Endothelial cell of umbilical vein (primary cell): ENCODE measurements at regions not wholly inside any gene's neighbourhood (a gene's known extent, or its start where the extent isn't known, plus 50 kb on each side); places are given as distances from the start of the nearest gene placed in this dataset.

ENCODE experiments used
- BruUV-seq: library from RNA; stranded (reverse); fragments of 400-500 nt; replicated peaks from 2 replicates; lab custom pipeline; 2021; lab: Mats Ljungman, UMichigan
- CTCF ChIA-PET: fragments of 300-600, 350-600 bp; sonication (Branson Sonifier 250); formaldehyde crosslinking; loops from one replicate; lab custom pipeline; 2021; ENCODE audit warnings: antibody characterized with exemption, inconsistent platforms; lab: Charles Lee
- POLR2A ChIA-PET: fragments of 300-600, 350-600 bp; sonication (Branson Sonifier 250); formaldehyde crosslinking; loops from one replicate; lab custom pipeline; 2021; ENCODE audit warnings: antibody characterized with exemption, inconsistent platforms; lab: Charles Lee
- DNase-seq: peaks from one replicate; pipeline ENCODE4 v3.0.0-alpha.2; 2011; ENCODE audit warnings: low read depth, low spot score
- FAIRE-seq: peaks from 2 replicates; lab custom pipeline; 2011; peaks lifted over from hg19 to GRCh38; lab: Jason Lieb, UNC
- H2AFZ ChIP-seq: 2 replicates; pipeline ENCODE4 v1.6.0; 2012; ENCODE audit warnings: low read depth, low read length, control low read depth, inconsistent platforms
- H3K27ac ChIP-seq: 2 replicates; pipeline ENCODE4 v1.5.1; 2011; ENCODE audit warnings: low read depth, mild to moderate bottlenecking, control low read depth, low read length, moderate library complexity; ENCODE audit not compliant: insufficient read depth
- H3K27me3 ChIP-seq, 2 experiments: 2 replicates each; pipeline versions ENCODE4 v1.6.0 to v1.6.1; 2011; ENCODE audit warnings: low read length in 2 of 2, mixed read lengths in 1 of 2; ENCODE audit not compliant: control insufficient read depth in 2 of 2, insufficient read depth in 2 of 2
- H3K36me3 ChIP-seq, 2 experiments: 2 replicates in 1 of 2; 3 replicates in 1 of 2; pipeline ENCODE4 v1.5.1; 2011; ENCODE audit warnings: low read length in 2 of 2, mild to moderate bottlenecking in 1 of 2, moderate library complexity in 1 of 2; ENCODE audit not compliant: control insufficient read depth in 2 of 2, insufficient read depth in 2 of 2; ENCODE audit errors: extremely low read depth in 1 of 2
- H3K4me1 ChIP-seq: 3 replicates; pipeline ENCODE4 v1.5.1; 2011; ENCODE audit warnings: mild to moderate bottlenecking, low read length; ENCODE audit not compliant: control insufficient read depth, insufficient read depth; ENCODE audit errors: extremely low read depth
- H3K4me2 ChIP-seq: 2 replicates; pipeline ENCODE4 v1.6.1; 2011; ENCODE audit warnings: low read length, control low read depth, mixed read lengths; ENCODE audit not compliant: insufficient read depth
- H3K4me3 ChIP-seq, 3 experiments: fragments of 200-600 bp in 1 of 3; sonication (generic), shearing (Covaris generic) in 1 of 3; replicated peaks in 1 of 3; 2 replicates each; pipeline ENCODE4 v1.5.1; 2011 to 2016; ENCODE audit warnings: control low read depth in 3 of 3, low read length in 3 of 3, mild to moderate bottlenecking in 2 of 3, inconsistent platforms in 1 of 3, low read depth in 1 of 3, moderate library complexity in 1 of 3; ENCODE audit not compliant: insufficient read depth in 1 of 3
- H3K79me2 ChIP-seq: 2 replicates; pipeline ENCODE4 v1.6.0; 2012; ENCODE audit warnings: low read length, inconsistent platforms; ENCODE audit not compliant: control insufficient read depth, insufficient read depth
- H3K9ac ChIP-seq: replicated peaks from 2 replicates; pipeline ENCODE3; 2011; ENCODE audit warnings: low read length, control low read depth; ENCODE audit not compliant: insufficient read depth; ENCODE audit errors: extremely low read depth
- H3K9me1 ChIP-seq: replicated peaks from 3 replicates; pipeline ENCODE4 v1.6.0; 2011; ENCODE audit warnings: mild to moderate bottlenecking, low read length; ENCODE audit not compliant: control insufficient read depth, insufficient read depth; ENCODE audit errors: extremely low read depth
- H3K9me3 ChIP-seq: replicated peaks from 2 replicates; pipeline ENCODE4 v1.5.1; 2012; ENCODE audit warnings: low read length, inconsistent platforms; ENCODE audit not compliant: control insufficient read depth, insufficient read depth
- H4K20me1 ChIP-seq: replicated peaks from 2 replicates; pipeline ENCODE3; 2011; ENCODE audit warnings: mild to moderate bottlenecking, low read length; ENCODE audit not compliant: control insufficient read depth, insufficient read depth; ENCODE audit errors: extremely low read depth
- CTCF ChIP-seq, 2 donors: IDR thresholded peaks; 1 replicate in 1 of 2; 2 replicates in 1 of 2; pipeline ENCODE4 v1.5.1; 2011; ENCODE audit warnings: low read length in 2 of 2, mild to moderate bottlenecking in 2 of 2, moderate library complexity in 2 of 2, control low read depth in 1 of 2, inconsistent platforms in 1 of 2, low read depth in 1 of 2; ENCODE audit not compliant: insufficient read depth in 1 of 2; ENCODE audit errors: extremely low read depth in 1 of 2
- EZH2 ChIP-seq: IDR thresholded peaks from 2 replicates; pipeline ENCODE4 v1.6.1; 2012; ENCODE audit warnings: borderline replicate concordance, low read depth, mild to moderate bottlenecking, moderate library complexity, low read length, inconsistent platforms; ENCODE audit not compliant: severe bottlenecking
- FOS ChIP-seq: IDR thresholded peaks from 2 replicates; pipeline ENCODE4 v1.6.1; 2011; ENCODE audit warnings: mild to moderate bottlenecking, low read length, moderate library complexity, borderline replicate concordance; ENCODE audit not compliant: insufficient read depth
- GATA2 ChIP-seq: IDR thresholded peaks from 2 replicates; pipeline ENCODE4 v1.7.0; 2011; ENCODE audit warnings: low read depth, mild to moderate bottlenecking, moderate library complexity, mixed read lengths, low read length; ENCODE audit not compliant: insufficient read length, insufficient read depth
- JUN ChIP-seq: IDR thresholded peaks from 2 replicates; pipeline ENCODE4 v1.6.1; 2011; ENCODE audit warnings: borderline replicate concordance, low read depth; ENCODE audit not compliant: insufficient read length, insufficient read depth
- MAX ChIP-seq: IDR thresholded peaks from 2 replicates; pipeline ENCODE4 v1.6.1; 2011; ENCODE audit not compliant: insufficient read depth, insufficient read length
- MYC ChIP-seq: IDR thresholded peaks from one replicate; pipeline ENCODE4 v1.6.1; 2011; ENCODE audit warnings: mild to moderate bottlenecking, low read depth, low read length
- POLR2A ChIP-seq: IDR thresholded peaks from 2 replicates; pipeline ENCODE4 v1.6.1; 2012; ENCODE audit warnings: low read depth, mild to moderate bottlenecking, control low read depth, low read length
- POLR2AphosphoS5 ChIP-seq: IDR thresholded peaks from 2 replicates; pipeline ENCODE4 v1.6.1; 2012; ENCODE audit warnings: low read depth, mild to moderate bottlenecking, control low read depth, low read length, moderate library complexity; ENCODE audit not compliant: insufficient read depth
- dilution Hi-C: fragments of 300-500 bp; cut with MboI; formaldehyde crosslinking; loops from one replicate; pipeline ENCODE4 v1.15.0; 2019; ENCODE audit warnings: low sequenced_read_pairs; ENCODE audit not compliant: extremely low pct_ligation_motif_present
- intact Hi-C: fragments of 100-400 bp; cut with micrococcal nuclease; formaldehyde crosslinking; loops from one replicate; pipeline ENCODE4 v1.10.0; 2022

GRCh38 chr10:65149878-65150277 is 1628.7 kb downstream of the REEP3 start:
- H3K9ac ChIP-seq = no peak overlapping the region
- TF ChIP-seq POLR2AphosphoS5 = no peak
- no peak for TF ChIP-seq MYC
- no peak for TF ChIP-seq POLR2A
- TF ChIP-seq JUN = no peak
- no peak for TF ChIP-seq EZH2
- no peak for TF ChIP-seq MAX
- no peak for TF ChIP-seq CTCF (IDR thresholded peaks at IDR 0.05; ENCODE audit: extremely low read depth in 1 of 2, insufficient read depth in 1 of 2, low read depth in 1 of 2, low read length in 2 of 2)
- TF ChIP-seq FOS = no peak
- TF ChIP-seq GATA2 = no peak
- H2AFZ ChIP-seq = no peak overlapping the region
- no peaks in the 10 kb centered on the region for H4K20me1 ChIP-seq
- no peak overlapping the region for H3K4me2 ChIP-seq
- BruUV-seq = no TSS peak
- no peaks in the 10 kb centered on the region for H3K4me1 ChIP-seq
- no peak for FAIRE-seq
- H3K9me3 ChIP-seq = no peaks in the 10 kb centered on the region
- H3K4me3 ChIP-seq = no peak overlapping the region
- CTCF ChIA-PET = no interaction called here
- DNase-seq = no peak
- H3K79me2 ChIP-seq = no peaks in the 10 kb centered on the region
- POLR2A ChIA-PET = no interaction called here
- H3K27ac ChIP-seq = no peak overlapping the region
- dilution Hi-C loops = no loop called here
- H3K36me3 ChIP-seq = no peaks in the 10 kb centered on the region
- no peaks in the 10 kb centered on the region for H3K9me1 ChIP-seq
- intact Hi-C loops = no loop called here
- no peaks in the 10 kb centered on the region for H3K27me3 ChIP-seq
